Pulmonary artery endothelial cell (primary cell): ENCODE measurements at regions not wholly inside any gene's neighbourhood (a gene's known extent, or its start where the extent isn't known, plus 50 kb on each side); places are given as distances from the start of the nearest gene placed in this dataset.
"Not testable (repeated sequence)": the region's sequence is repeated elsewhere in the genome, so short reads cannot be mapped to it uniquely, and the experiment has no call there.

ENCODE experiments used
- DNase-seq: peaks from one replicate; pipeline ENCODE4 v3.0.0-alpha.2; 2011; ENCODE audit warnings: low read depth, low spot score

- no peak for DNase-seq
These were observed 185.0 kb downstream of the ANKRD60 start for GRCh38 chr20:58043236-58044140.

- DNase-seq = no peak
These were observed 185.9 kb downstream of the ANKRD60 start for GRCh38 chr20:58042591-58042990.

GRCh38 chr20:58040447-58041290, 187.8 kb downstream of the ANKRD60 start:
- DNase-seq = no peak

- no peak for DNase-seq
These were observed 189.0 kb downstream of the ANKRD60 start for GRCh38 chr20:58039274-58040092.

- no peak for DNase-seq
These were observed 190.3 kb downstream of the ANKRD60 start for GRCh38 chr20:58038123-58038654.

GRCh38 chr20:58037631-58038030, 190.8 kb downstream of the ANKRD60 start:
- no peak for DNase-seq

- no peak for DNase-seq
These were observed 195.4 kb downstream of the ANKRD60 start for GRCh38 chr20:58033026-58033536.

GRCh38 chr20:58032599-58032998, 195.9 kb downstream of the ANKRD60 start:
- no peak for DNase-seq

- not testable (repeated sequence) for DNase-seq
These were observed 197.1 kb downstream of the ANKRD60 start for GRCh38 chr20:58031350-58031749.

- no peak for DNase-seq
These were observed 200.3 kb downstream of the ANKRD60 start for GRCh38 chr20:58028123-58028522.

- no peak for DNase-seq
These were observed 202.1 kb downstream of the ANKRD60 start for GRCh38 chr20:58026361-58026760.

- no peak for DNase-seq
These were observed 203.2 kb downstream of the ANKRD60 start for GRCh38 chr20:58025233-58025632.

GRCh38 chr20:58024241-58024721, 204.2 kb downstream of the ANKRD60 start:
- DNase-seq = no peak

GRCh38 chr20:58023781-58024180, 204.7 kb downstream of the ANKRD60 start:
- no peak for DNase-seq

- DNase-seq = no peak
These were observed 205.1 kb downstream of the ANKRD60 start for GRCh38 chr20:58023346-58023745.

GRCh38 chr20:58022711-58023110, 205.7 kb downstream of the ANKRD60 start:
- DNase-seq = no peak

- DNase-seq = no peak
These were observed 207.0 kb downstream of the ANKRD60 start for GRCh38 chr20:58021481-58021880.

- no peak for DNase-seq
These were observed 207.6 kb downstream of the ANKRD60 start for GRCh38 chr20:58020656-58021454.

GRCh38 chr20:58019850-58020625, 208.4 kb downstream of the ANKRD60 start:
- DNase-seq = no peak
